ENCODE measurements at regions not wholly inside any gene's neighbourhood (a gene's known extent, or its start where the extent isn't known, plus 50 kb on each side); places are given as distances from the start of the nearest gene placed in this dataset.

DNA sequence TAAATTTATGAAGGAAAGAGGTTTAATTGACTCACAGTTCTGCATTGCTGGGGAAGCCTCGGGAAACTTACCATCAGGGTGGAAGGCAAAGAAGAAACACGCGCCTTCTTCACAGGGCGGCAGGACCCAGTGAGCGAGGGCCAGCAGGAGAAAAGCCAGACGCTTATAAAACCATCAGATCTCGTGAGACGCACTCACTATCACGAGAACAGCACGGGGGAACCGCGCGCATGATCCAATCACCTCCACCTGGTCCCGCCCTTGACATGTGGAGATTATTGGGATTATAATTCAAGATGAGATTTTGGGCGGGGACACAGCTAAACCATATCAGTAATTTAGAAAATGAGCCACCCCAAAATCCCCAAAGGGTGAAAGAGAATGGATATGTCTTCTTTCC is 187.1 kb downstream of the RAP2A start:
- TF ChIP-seq ZFX (IDR thresholded peaks at IDR 0.05; ENCODE audit: borderline replicate concordance) (no peak), CTCF (IDR thresholded peaks at IDR 0.05) (no peak)
- no peak overlapping the region for H3K27ac ChIP-seq

GRCh38 chr13:97621631-97622030 is 187.7 kb downstream of the RAP2A start:
- H3K27ac ChIP-seq: no peak overlapping the region
- TF ChIP-seq ZFX (IDR thresholded peaks at IDR 0.05; ENCODE audit: borderline replicate concordance): no peak
- no peak for TF ChIP-seq CTCF (IDR thresholded peaks at IDR 0.05)

DNA sequence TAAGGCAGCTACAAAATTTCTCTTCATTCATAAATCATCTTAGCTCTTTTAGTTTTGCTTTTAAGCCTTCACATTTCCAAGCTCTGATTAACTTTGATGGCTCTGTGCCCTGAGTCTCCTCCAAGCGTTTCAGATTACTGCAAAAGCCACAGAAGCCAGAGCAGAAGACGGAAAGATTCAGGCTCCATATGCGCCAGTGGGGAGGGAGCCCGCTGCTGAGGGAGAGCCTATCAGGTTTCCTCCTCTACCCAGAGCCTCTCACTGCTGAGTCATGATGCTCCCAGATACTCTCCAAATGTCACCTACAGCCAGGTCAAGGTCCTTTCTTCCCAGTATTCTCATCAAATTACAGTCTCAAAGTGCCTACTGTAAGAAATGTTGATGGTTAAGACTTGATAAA is 193.6 kb downstream of the RAP2A start:
- no peak overlapping the region for H3K27ac ChIP-seq
- TF ChIP-seq ZFX (IDR thresholded peaks at IDR 0.05; ENCODE audit: borderline replicate concordance) (no peak), CTCF (IDR thresholded peaks at IDR 0.05) (no peak)

DNA sequence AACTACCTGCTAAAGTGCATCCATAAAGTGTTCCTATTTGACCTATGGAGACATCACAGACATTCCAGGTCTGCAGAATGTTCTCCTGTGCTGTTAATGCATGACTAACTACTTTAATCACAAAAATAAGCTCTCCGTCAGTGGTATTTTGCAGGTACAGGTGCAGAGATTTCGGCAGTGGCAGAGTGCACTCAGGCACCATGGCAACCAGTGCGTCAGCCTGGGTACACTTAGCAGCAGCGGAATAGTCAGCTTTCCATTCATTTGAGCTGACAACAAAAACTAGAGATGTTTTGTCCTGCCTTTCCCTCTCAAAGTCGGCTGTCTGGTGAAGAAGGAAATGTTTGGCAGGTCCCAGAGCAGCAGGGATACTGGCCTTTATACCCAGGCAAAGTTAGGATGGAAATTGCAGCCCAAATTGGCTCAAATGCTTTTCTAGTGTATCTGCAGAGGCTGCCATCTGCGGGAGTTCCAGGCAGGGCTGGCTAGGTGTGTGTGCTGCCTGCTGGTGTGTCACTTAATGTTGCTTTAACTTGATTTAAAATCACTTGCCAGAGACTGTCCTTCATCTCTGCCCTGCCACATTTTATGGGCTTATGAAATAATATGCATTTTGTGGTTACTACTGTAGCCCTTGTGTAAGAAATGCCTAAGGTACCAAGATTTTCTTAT is 195.8 kb downstream of the RAP2A start:
- no peak overlapping the region for H3K27ac ChIP-seq
- TF ChIP-seq ZFX (IDR thresholded peaks at IDR 0.05; ENCODE audit: borderline replicate concordance): no peak
- TF ChIP-seq CTCF (IDR thresholded peaks at IDR 0.05): no peak

DNA sequence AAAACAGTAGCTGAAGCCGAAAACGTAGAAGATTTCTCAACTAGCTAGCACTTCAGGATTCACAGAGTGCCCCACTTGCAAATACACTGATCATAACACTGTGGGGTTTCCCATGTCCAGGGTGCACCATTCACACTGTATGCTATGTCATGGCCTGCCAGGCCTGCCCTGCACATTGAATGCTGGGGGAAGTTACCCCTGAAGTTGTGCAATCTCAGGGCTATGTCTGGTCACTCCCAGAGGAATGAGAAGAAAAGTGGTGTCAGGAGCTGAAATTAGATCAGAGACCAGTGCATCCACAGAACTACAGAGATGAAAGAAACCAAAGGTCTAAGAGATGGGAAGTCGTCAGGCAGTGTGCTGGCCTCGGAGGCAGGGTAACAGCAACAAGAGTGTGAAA is 196.8 kb downstream of the RAP2A start:
- no peak for TF ChIP-seq ZFX (IDR thresholded peaks at IDR 0.05; ENCODE audit: borderline replicate concordance)
- no peak for TF ChIP-seq CTCF (IDR thresholded peaks at IDR 0.05)
- H3K27ac ChIP-seq: no peak overlapping the region

- H3K27ac ChIP-seq: no peak overlapping the region
- TF ChIP-seq ZFX (IDR thresholded peaks at IDR 0.05; ENCODE audit: borderline replicate concordance) (no peak), CTCF (IDR thresholded peaks at IDR 0.05) (peak; percentile 63)
These were observed 197.2 kb downstream of the RAP2A start for GRCh38 chr13:97631158-97631557.

DNA sequence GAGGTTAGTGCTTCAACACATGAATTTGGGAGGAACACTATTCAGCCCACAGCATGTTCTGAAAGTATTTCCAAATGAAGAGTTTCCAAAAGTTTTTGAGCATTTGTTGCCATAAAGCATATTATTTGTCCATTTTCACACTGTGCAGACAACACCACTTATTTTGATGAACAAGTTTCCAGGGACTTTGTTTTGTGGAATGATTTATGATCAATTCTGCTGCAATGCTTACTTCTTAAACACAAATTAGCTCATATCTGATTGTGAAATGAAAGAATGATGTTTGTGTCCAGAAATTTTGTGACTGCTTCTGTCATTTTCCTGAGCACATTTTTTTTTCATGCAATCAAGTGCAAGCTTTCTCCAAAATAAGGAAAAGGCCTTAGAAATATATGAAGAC is 205.3 kb downstream of the RAP2A start:
- H3K27ac ChIP-seq: no peak overlapping the region
- no peak for TF ChIP-seq CTCF (IDR thresholded peaks at IDR 0.05)
- no peak for TF ChIP-seq ZFX (IDR thresholded peaks at IDR 0.05; ENCODE audit: borderline replicate concordance)

Measured in 22Rv1 (cell line).